ELF-1 (cell line): ENCODE measurements at regions not wholly inside any gene's neighbourhood (a gene's known extent, or its start where the extent isn't known, plus 50 kb on each side); places are given as distances from the start of the nearest gene placed in this dataset.
"Not testable (repeated sequence)": the region's sequence is repeated elsewhere in the genome, so short reads cannot be mapped to it uniquely, and the experiment has no call there.

Source experiments
- DNase-seq: peaks from one replicate; pipeline ENCODE4 v3.0.0-alpha.2; 2016; ENCODE audit warnings: low read depth, low spot score

DNA sequence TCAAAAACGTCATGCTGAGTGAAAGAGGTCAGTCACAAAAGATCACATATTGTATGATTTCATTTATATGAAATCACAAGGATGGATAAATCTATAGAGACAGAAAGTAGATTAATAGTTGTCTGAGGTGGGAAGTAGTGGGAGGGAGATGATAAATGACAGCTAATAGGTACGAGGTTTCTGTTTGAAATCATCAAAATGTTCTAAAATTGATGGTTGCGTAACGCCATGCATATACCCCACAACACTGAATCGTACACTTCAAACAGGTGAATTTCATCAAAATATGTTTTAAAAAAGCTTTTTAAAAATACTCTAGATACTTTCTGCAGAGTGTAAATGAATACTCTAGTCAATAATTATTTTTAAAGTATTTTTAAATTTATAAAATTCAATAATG lies 303.0 kb upstream of the STAC start:
- no peak for DNase-seq

DNA sequence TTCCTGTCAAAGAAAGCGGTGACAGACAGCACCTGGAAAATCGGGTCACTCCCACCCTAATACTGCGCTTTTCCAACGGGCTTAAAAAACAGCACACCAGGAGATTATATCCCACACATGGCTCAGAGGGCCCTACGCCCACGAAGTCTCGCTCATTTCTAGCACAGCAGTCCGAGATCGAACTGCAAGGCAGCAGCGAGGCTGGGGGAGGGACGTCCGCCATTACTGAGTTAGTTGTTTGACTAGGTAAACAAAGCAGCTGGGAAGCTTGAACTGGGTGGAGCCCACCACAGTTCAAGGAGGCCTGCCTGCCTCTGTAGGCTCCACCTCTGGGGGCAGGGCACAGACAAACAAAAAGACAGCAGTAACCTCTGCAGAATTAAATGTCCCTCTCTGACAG lies 297.3 kb upstream of the STAC start:
- DNase-seq = not testable (repeated sequence)

DNA sequence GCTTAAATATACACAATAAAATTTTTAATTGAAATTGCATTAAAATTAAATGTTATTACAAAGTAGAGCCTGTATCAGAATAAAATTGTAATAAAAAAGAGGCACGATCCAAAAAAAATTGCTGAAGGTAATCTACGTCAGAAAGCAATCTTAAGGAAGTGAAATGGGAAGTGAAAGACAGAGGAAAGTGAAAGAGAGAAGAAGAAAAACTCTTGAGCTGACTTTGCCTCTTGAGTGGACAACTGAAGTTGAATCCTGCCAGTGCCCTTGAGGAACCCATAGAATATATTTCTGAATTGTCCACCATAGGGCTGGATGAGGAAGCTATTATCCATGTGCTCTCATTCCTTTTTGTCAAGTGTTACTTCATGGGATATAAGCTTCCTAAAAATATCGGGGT lies 285.1 kb upstream of the STAC start:
- DNase-seq = no peak

DNA sequence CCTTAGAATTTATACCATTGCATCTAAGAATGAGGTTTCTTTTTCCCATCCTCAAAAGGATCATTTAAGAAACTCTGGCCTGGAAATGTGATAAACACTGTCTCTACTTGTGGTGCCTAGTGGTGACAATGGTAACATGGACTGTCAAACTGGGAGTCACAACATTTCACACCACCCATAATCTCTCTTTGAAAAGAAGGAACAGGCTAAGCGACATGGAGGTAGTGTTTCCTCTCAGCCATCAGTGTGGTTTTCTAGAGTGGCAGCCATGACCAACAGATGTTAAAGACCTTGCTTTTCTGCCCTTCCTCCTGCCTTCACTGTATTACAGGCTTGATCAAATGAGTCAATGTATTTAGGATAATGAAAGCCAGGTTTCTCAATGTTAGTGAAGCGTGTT lies 283.1 kb upstream of the STAC start:
- DNase-seq = no peak

DNA sequence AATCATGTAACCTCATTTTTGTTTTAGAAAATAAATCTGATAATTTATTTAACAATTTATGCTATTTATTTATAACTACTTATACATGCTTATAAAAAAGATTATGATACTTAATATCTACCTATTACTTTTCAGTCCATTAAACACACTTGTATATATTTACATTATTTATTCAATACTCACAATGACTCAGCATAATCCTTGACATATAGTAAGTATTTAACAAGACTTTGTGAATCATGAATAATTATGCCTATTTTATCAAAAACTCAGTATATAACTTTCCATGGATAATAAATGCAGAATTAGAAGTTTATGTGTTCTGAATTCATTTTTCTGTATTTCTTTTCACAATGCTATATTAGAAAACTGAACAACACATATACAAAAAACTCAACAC lies 266.0 kb upstream of the STAC start:
- DNase-seq = no peak

DNA sequence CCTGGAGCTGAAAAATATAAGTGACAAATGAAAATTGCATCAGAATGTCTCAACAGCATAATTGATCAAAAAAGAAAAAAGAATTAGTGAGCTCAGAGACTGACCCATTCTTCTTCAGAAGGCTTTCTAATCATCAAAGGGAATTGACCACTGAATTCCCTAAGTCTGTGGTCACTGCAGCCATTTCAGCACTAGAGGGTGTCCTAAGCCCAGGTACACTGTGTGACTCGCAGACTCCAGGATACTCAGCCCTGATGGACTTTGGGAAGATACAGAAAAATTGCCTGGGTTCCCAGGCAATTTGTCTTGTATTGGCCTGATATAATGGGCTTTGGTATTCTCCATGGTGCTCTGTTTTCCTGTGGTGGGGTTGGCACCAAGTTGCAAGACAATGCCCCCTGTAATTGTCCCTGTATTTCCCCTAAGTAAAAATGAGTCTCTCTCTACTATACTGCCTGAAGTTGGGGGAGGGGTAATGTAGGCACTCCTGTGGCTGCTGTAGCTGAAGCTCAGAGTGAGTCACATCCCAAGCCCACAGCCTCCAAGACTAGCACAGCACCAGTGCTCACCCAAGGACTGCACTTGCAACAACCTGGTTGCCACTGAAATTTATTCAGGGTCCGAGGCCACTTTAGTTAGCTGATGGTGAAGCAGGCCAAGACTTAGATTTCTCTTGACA lies 256.0 kb upstream of the STAC start:
- peak; percentile 70 for DNase-seq

DNA sequence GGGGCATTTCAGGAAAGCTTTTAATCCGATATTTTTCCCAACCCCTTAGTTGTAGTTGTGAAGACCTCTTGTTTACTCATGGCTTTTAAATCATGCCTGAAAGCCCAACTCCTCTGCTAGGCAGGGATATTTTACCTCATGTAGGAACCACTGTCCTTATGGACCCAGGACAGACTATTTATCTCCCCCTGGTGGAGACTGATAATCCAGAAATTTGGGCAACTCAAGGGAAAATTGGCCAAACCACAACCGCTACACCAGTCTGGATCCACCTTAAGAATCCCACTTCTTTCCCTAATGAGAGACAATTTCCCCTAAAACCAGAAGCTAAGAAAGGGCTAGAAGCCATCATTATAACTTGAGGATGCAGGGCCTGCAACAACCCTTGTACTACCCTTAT lies 248.1 kb upstream of the STAC start:
- DNase-seq = peak; percentile 4

DNA sequence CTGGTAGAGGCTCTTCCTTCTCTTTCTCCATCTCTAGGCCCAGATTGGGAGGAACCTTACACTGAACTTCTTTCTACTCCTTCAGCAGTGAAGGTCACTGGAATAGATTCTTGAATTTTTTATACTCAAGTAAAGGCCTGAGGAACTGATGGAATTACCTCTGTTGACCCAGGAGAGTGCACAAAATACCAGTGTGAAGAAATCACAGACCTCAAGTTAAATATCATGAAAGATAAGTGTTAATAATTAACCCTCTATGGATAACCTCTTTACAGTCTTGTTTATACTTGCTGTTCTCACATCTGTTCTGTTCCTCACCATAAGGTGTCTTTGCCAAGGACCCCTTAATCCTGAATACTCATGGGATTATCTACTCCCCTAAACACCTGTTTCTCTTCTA lies 244.4 kb upstream of the STAC start:
- DNase-seq = no peak

DNA sequence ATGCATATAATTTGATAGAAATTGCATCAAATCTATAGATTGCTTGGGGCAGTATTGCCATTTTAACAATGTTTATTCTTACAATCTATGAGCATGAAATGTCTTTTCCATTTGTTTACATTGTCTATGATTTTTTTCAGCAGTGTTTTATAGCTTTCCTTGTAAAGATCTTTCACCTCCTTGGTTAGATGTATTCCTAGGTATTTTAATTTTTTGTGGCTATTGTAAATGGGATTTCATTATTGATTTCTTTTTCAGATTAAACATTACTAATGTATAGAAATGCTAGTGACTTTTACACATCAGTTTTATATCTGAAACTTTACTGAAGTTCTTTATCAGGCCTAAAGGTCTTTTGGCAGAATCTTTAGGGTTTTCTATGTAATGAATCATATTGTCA lies 237.6 kb upstream of the STAC start:
- no peak for DNase-seq

DNA sequence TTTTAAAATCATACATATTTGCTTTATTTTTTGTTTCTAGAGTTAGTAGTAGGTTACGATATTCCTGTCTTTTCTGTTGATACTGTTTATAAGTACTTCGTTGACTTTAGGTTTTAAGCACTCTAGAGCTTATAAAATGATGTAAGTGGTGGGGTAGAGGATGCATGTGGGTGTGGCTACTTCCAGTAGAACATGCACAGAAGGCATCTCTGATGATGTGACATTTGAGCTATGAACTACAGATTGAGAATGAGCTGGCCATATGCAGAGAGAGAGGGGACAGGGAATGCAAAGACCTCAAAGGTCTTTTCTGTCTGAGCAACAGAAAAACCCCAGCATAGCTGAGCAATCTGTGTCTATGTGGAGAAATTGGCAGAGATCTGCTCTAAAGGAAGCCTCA lies 233.9 kb upstream of the STAC start:
- no peak for DNase-seq

DNA sequence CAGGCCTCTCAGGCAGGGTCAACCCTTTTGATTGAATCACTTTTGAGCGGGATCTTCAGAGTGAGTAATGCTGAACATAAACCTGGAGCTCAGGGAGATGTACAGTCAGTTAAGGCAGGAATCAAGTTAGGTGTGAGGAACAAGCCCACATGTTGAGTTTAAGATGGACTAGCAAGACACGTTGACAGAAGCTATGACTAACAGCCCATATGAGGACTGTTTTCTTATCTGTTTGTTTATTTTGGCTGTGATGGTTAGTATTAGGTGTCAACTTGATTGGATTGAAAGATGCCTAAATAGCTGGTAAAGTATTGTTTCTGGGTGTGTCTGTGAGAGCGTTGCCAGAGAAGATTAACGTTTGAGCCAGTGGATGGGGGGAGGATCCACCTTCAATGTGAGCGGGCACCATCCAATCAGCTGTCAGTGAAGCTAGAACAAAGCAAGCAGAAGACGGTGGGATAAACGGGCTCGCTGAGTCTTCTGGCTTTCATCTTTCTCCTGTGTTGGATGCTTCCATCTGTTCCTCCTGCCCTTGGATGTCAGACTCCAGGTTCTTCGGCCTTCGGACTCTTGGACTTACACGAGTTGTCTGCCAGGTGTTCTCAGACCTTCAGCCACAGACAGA lies 232.3 kb upstream of the STAC start:
- DNase-seq = no peak

DNA sequence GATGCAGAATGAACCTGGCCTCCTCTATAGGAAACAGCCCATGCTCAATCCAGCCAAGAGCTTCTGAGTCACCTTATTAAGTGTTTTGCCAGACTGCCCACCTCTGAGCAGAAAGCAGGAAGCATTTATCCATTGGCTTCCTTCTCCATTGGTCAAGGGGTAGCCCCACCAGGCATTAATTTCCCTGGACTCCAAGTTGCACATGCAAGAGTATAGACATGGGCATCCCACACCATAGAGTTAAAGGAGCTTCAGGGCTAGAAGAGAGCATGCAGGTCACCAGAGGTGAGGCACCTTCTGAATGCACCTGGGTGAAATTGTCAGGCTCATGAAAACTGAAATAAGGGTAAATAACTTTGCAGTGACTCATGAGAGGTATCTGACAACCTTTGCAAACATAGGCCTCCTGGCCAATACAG lies 230.8 kb upstream of the STAC start:
- DNase-seq = no peak

DNA sequence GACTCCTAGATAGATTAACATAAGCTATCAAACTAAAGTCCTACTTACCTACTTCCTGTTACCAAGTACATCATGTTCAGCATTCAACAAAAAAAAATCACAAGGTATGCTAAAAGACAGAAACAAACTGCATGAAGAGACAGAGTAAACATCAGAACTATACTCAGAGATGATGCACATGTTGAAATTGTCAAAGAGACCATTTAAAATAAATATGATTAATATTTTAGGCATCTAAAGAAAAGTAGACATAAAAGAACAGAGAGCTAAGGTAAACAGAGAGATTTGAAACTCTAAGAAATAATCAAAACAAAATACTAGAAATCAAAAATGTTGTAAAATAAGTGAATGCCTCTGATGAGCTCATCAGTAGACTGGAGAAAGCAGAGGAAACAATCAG lies 224.8 kb upstream of the STAC start:
- DNase-seq = no peak

DNA sequence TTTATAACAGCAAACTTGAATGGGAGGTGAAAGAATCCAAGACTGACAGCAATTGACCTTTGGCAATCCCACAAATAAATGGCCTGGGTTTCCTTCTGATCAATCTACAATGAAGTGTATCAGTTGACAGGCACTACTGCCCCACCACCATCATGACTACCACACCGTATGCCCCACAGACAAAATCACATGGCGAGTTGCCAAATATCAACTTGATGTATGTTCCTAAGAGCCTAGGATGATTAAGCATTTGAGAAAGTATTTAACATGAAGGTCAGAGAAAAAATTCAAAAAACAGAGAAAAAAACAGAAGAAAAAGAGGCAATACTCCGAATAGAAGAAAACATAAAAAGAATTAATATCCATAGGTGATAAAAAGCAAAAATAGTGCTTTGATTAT lies 215.9 kb upstream of the STAC start:
- no peak for DNase-seq

DNA sequence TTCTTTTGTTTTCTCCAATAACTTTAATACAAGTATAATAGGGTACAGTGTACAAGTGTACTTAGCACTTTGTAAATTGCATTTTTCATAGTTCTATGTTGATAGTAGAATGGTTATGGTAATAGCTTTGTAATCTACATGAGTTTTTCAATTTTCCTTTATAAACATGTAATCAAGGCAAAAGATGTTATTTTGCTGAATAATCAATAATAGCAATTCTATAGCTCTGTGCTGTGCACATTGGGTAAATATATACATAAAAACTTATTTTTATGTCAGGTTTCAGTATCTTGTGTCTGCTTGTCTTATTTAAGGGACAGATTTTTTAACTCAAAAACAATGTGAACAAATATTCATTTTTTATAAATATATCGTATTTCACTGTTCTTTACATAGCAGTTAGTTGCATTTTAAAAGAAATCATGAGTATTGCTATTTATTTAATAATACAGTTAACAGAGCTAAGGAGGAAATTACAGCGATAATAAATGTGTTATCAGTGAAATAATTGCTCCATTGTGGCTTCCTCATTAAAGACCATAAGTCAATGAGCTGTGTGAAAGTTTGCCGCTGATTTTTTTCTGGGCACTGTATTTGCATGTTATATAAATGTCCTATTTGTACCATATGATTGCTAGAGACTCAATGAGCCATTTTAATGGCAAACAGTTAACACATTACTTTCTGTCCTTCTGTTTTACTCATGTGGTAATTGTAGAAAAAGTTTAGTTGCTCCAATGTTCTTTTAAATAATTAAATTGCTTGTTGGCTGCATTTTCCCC lies 214.6 kb upstream of the STAC start:
- DNase-seq = no peak

DNA sequence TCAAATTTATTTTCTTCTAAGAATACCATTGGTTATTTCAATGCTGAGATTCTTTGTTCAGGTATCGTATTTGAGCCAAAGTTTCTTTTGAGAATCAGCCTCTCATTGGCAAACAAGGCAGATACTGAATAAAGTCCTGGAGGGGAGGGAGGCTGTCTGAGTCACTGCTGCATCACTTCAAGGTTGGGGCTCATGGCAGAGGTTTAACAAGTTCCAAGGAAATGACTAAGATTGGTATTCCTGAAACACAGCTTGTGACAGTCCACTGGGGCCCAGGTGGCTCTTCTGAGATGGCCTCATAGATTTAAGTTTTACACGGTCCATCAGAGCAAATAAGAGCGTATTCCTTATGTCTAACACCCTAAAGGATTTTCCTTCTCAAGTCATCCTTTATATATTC lies 213.8 kb upstream of the STAC start:
- no peak for DNase-seq

DNA sequence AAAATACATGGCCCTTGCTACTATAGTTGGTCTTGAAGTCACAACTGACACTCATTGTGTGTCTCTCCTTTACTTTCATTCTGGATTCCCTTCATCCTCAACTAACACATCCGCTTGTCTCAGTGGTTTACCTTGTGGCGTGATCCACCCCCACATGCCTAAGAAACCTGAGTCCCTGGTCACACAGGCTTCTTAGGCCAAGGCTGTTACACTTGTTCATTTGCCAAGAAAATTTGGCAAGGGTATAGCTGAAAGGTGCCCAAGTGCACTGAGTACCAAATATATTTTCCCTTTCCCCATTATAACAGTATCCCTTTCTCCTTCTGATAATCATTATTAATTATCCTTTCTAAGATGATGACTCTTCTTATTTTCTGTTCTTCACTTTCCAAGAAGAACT lies 207.6 kb upstream of the STAC start:
- DNase-seq = no peak

DNA sequence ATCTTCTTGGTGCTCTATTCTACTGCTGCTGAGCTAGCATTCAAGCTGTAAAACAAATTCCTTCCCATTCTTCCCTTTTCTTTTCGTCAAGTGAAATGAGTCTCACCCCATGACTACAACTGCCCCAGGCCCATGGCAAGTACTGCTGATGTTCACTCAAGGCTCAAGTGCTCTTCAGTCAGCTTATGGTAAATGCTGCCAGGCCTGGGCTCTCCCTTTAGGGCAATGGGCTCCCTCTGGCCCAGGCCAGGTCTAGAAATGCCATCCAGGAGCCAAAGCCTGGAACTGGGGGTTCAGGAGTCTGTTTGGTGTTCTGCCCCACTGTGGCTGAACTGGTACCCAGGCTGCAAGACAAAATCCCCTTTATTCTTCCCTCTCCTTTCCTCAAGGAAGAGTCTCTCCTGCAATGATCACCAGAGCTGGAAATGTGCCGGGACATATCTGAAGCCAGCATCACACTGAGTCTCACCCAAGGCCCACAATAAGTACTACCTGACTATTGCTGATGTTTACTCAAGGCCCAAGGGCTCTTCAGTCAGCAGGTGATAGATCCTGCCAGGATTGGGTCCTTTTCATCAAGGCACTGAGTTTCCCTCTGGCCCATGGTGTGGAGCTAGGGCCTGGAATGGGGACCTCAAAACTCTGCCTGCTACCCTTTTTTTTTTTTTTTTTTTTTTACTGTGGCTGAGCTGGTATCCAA lies 205.0 kb upstream of the STAC start:
- DNase-seq = peak; percentile 8

DNA sequence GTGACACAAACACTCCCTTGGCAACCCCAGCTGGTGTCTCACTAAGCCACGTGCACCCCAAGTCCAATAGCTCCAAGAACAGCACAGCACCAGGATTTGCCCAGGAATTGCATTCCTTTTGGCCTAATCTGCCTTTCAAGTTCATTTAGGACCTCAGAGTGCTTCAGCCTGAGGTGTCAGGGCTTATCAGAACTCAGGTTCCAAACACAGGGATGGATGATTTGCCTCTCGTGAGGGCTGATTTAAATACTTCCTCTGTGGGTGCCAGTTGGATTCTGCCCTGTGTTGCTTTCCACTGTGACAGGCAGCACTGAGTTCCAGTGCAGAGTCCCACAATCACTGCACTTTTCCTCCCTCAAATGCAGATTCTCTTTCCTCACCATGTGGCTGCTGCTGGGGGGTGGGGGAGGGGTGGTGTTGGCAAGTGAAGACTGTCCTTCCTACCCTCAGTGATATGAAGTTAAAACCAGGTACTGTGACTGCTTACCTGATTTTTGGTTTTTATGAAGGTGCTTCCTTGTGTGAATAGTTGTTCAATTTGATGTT lies 204.3 kb upstream of the STAC start:
- DNase-seq = no peak

DNA sequence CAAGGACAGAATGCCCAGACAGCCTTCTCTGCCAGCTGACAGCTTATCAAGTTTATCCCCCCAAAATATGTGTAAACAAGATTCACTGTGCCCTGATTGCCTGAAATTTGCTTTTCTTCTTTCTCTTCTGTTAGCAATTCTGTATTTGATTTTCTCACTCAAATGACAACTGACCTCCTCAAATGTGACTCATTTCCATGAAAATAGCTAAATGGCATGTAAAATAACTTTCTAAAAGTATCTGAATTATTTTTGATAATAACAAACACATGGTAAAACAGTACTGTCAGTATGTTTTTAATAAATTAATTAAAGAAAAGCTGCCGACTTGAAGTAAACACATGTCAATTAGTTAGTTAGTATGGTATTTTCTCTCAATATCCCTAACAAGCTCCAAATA lies 202.3 kb upstream of the STAC start:
- no peak for DNase-seq

DNA sequence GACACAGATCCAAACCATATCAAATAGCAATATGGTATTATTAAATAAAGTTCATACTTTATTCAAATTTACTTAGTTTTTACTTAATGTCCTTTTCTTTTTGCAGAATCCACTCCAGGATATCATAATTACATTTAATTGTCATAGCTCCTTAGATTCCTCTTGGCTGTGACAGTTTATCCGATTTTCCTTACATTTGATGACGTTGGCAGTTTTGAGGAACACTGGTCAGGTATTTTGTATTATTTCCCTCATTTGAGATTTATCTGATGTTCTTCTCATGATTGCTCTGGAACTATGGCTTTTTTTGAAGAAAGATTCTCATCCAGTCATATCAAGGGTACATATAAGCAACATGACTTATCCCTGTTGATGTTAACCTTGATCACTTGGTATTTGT lies 198.3 kb upstream of the STAC start:
- DNase-seq = no peak

DNA sequence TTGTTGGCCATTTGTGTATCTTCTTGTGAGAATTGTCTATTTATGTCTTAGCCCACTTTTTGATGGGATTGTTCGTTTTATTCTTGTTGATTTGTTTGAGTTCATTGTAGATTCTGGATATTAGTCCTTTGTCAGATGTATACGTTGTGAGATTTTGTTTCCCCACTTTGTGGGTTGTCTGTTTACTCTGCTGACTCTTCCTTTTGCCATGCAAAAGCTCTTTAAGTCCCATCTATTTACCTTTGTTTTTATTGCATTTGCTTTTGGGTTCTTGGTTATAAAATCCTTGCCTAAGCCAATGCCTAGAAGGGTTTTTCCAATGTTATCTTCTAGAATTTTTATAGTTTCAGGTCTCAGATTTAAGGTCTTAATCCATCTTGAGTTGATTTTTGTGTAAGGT lies 193.1 kb upstream of the STAC start:
- DNase-seq = not testable (repeated sequence)
